ENCODE measurements at regions not wholly inside any gene's neighbourhood (a gene's known extent, or its start where the extent isn't known, plus 50 kb on each side); places are given as distances from the start of the nearest gene placed in this dataset.

DNA sequence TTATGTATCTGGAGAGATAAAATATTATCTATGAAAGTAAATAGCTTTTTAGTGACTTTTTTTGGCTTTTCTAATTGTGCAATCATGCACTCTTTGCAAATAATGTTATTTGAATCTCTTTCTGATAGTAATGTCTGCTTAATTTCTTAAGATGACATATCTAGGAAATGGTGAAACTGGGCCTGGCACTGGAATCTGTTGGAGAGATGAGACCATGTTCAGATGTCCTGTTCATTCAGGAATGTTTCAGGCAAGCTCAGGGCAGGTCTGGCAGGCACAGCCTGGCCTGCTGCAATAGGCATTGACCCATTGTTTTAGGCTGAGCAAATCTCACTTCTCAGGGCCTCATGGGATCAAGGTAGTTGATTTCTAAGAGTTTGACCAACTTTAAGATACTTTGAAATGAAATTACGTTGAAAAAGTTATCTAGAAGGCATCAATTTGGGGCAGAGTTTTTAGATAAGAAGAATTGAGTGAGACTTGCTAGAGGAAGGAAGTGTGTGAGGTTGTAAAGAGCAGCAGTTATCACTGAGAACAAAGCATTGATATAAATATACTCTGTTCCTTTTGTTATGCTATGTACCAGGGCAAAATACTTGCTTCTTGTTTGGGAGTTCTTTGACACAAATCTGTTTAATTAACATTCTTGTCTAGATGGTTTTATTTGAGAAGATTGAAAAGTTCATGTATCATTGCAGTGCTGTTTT, 133.0 kb upstream of the LEF1 start:
- TF ChIP-seq, protein P1, sequence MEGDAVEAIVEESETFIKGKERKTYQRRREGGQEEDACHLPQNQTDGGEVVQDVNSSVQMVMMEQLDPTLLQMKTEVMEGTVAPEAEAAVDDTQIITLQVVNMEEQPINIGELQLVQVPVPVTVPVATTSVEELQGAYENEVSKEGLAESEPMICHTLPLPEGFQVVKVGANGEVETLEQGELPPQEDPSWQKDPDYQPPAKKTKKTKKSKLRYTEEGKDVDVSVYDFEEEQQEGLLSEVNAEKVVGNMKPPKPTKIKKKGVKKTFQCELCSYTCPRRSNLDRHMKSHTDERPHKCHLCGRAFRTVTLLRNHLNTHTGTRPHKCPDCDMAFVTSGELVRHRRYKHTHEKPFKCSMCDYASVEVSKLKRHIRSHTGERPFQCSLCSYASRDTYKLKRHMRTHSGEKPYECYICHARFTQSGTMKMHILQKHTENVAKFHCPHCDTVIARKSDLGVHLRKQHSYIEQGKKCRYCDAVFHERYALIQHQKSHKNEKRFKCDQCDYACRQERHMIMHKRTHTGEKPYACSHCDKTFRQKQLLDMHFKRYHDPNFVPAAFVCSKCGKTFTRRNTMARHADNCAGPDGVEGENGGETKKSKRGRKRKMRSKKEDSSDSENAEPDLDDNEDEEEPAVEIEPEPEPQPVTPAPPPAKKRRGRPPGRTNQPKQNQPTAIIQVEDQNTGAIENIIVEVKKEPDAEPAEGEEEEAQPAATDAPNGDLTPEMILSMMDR (IDR thresholded peaks at IDR 0.05; ENCODE audit: insufficient read depth, low read length, poor library complexity, severe bottlenecking) = no peak
- TF ChIP-seq EZH2phosphoT487 (conservative IDR thresholded peaks at IDR 0.05; ENCODE audit: low read length) = no peak

Data from SU-DHL-6 (cell line).